HEK293 (cell line): ENCODE measurements at regions not wholly inside any gene's neighbourhood (a gene's known extent, or its start where the extent isn't known, plus 50 kb on each side); places are given as distances from the start of the nearest gene placed in this dataset.

Experiments used
- CTCF ChIA-PET: fragments of 350-600 bp; formaldehyde crosslinking; extraction: SDS; loops from one replicate; lab custom pipeline; 2021; ENCODE audit warnings: antibody characterized with exemption; lab: Yijun Ruan, JAX
- POLR2A ChIA-PET: fragments of 300-600 bp; formaldehyde crosslinking; extraction: SDS; loops from one replicate; lab custom pipeline; 2020; ENCODE audit warnings: antibody characterized with exemption, inconsistent platforms; lab: Yijun Ruan, JAX
- H3K27ac ChIP-seq: fragments of 200-500 bp; sonication (Bioruptor generic); 2 replicates; pipeline ENCODE4 v1.5.1; 2014; ENCODE audit warnings: low read depth, low read length, control low read depth, inconsistent platforms; ENCODE audit errors: extremely low read depth
- H3K36me3 ChIP-seq, 2 experiments: fragments of 200-500 bp in 1 of 2; sonication (Bioruptor generic) in 1 of 2; 1 replicate in 1 of 2; 2 replicates in 1 of 2; pipeline ENCODE4 v1.5.1; 2014 to 2017; ENCODE audit warnings: inconsistent platforms in 2 of 2, low read length in 2 of 2; ENCODE audit not compliant: control insufficient read depth in 2 of 2, insufficient read depth in 1 of 2
- H3K4me1 ChIP-seq: fragments of 200-500 bp; sonication (Bioruptor generic); 2 replicates; pipeline ENCODE4 v1.5.1; 2014; ENCODE audit warnings: mild to moderate bottlenecking, low read length, inconsistent platforms; ENCODE audit not compliant: control insufficient read depth, insufficient read depth
- H3K4me3 ChIP-seq: 2 replicates; pipeline ENCODE4 v1.5.1; 2011; ENCODE audit warnings: low read depth, mild to moderate bottlenecking, control low read depth, low read length, moderate library complexity
- H3K9me3 ChIP-seq: fragments of 200-500 bp; sonication (Bioruptor generic); 2 replicates; pipeline ENCODE4 v1.5.1; 2014; ENCODE audit warnings: low read depth, low read length, inconsistent platforms; ENCODE audit not compliant: control insufficient read depth, insufficient read depth
- SP7 ChIP-seq: fragments of 450-650 bp; formaldehyde crosslinking; IDR thresholded peaks from 2 replicates; pipeline ENCODE4 v1.5.1; 2016; ENCODE audit warnings: missing biosample characterization, missing genetic modification characterization
- YY2 ChIP-seq: fragments of 450-650 bp; formaldehyde crosslinking; IDR thresholded peaks from 2 replicates; pipeline ENCODE4 v1.5.1; 2016; ENCODE audit warnings: missing biosample characterization, missing genetic modification characterization
- ZBTB7A ChIP-seq: fragments of 450-650 bp; formaldehyde crosslinking; IDR thresholded peaks from 2 replicates; pipeline ENCODE4 v1.5.1; 2016; ENCODE audit warnings: low read depth, missing biosample characterization, missing genetic modification characterization
- ZNF133 ChIP-seq: fragments of 450-650 bp; formaldehyde crosslinking; IDR thresholded peaks from 2 replicates; pipeline ENCODE4 v1.5.1; 2016; ENCODE audit warnings: missing biosample characterization, missing genetic modification characterization
- ZNF211 ChIP-seq: fragments of 450-650 bp; formaldehyde crosslinking; IDR thresholded peaks from 2 replicates; pipeline ENCODE4 v1.5.1; 2016; ENCODE audit warnings: low read depth, missing biosample characterization, missing genetic modification characterization
- ZNF366 ChIP-seq: fragments of 450-650 bp; formaldehyde crosslinking; conservative IDR thresholded peaks from 2 replicates; pipeline ENCODE4 v1.5.1; 2016; ENCODE audit warnings: missing biosample characterization, missing genetic modification characterization
- ZNF423 ChIP-seq: fragments of 450-650 bp; formaldehyde crosslinking; IDR thresholded peaks from 2 replicates; pipeline ENCODE4 v1.5.1; 2016; ENCODE audit warnings: missing biosample characterization, missing genetic modification characterization
- ZNF433 ChIP-seq: fragments of 450-650 bp; formaldehyde crosslinking; IDR thresholded peaks from 2 replicates; pipeline ENCODE4 v1.5.1; 2016; ENCODE audit warnings: missing biosample characterization, missing genetic modification characterization, low read depth
- ZNF544 ChIP-seq: fragments of 450-650 bp; formaldehyde crosslinking; IDR thresholded peaks from 2 replicates; pipeline ENCODE4 v1.5.0; 2017; ENCODE audit warnings: missing biosample characterization, missing genetic modification characterization
- ZNF621 ChIP-seq: fragments of 450-650 bp; formaldehyde crosslinking; IDR thresholded peaks from 2 replicates; pipeline ENCODE4 v1.5.1; 2017; ENCODE audit warnings: missing biosample characterization, missing genetic modification characterization
- ZNF664 ChIP-seq: fragments of 450-650 bp; formaldehyde crosslinking; IDR thresholded peaks from 2 replicates; pipeline ENCODE4 v1.5.1; 2016; ENCODE audit warnings: missing biosample characterization, missing genetic modification characterization
- ZNF830 ChIP-seq: fragments of 450-650 bp; IDR thresholded peaks from 2 replicates; pipeline ENCODE4 v1.5.0; 2018; ENCODE audit warnings: missing biosample characterization, missing genetic modification characterization, low read depth, mild to moderate bottlenecking, moderate library complexity
- TF ChIP-seq, protein P1 (sequence below): fragments of 450-650 bp; formaldehyde crosslinking; IDR thresholded peaks from 2 replicates; pipeline ENCODE4 v1.5.1; 2016; ENCODE audit warnings: missing biosample characterization, missing genetic modification characterization
- TF ChIP-seq, protein P2 (sequence below): sonication (generic); formaldehyde crosslinking; IDR thresholded peaks from 2 replicates; pipeline ENCODE4 v1.8.1; 2022; ENCODE audit warnings: mild to moderate bottlenecking, moderate library complexity, missing genetic modification reagents
- TF ChIP-seq, protein P3 (sequence below): fragments of 450-650 bp; formaldehyde crosslinking; IDR thresholded peaks from 2 replicates; pipeline ENCODE4; 2016; ENCODE audit warnings: missing biosample characterization, missing genetic modification characterization
- TF ChIP-seq, protein P4 (sequence below): fragments of 450-650 bp; formaldehyde crosslinking; IDR thresholded peaks from 2 replicates; pipeline ENCODE4 v1.5.1; 2017; ENCODE audit warnings: missing biosample characterization, missing genetic modification characterization
- TF ChIP-seq, protein P5 (sequence below): fragments of 450-650 bp; formaldehyde crosslinking; IDR thresholded peaks from 2 replicates; pipeline ENCODE4 v1.5.1; 2016; ENCODE audit warnings: missing biosample characterization, missing genetic modification characterization

DNA sequence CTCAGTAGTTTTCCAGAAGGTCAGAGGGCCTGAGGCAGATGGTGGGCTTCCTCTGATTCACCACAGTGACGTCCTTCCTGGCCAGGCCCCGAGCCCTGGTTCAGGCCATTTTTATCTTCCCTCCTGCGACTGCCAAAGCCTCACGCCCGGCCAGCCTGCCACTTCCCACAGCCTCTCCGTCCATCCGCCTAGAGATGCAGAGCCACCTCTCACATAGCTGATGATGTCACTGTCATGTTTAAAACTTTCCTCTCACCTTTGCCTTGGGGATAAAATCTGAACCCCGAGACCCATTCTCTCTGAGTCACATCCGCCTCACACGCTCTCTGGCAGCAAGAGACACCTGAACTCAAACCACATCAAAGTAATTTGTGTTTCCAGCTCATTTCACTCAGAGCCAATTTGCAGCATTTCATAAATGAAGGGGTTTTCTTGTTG, 175.3 kb downstream of the QDPR start:
- no peaks in the 10 kb centered on the region for H3K9me3 ChIP-seq
- H3K27ac ChIP-seq, result no peak overlapping the region
- H3K4me3 ChIP-seq, result no peak overlapping the region
- TF ChIP-seq, protein P1, sequence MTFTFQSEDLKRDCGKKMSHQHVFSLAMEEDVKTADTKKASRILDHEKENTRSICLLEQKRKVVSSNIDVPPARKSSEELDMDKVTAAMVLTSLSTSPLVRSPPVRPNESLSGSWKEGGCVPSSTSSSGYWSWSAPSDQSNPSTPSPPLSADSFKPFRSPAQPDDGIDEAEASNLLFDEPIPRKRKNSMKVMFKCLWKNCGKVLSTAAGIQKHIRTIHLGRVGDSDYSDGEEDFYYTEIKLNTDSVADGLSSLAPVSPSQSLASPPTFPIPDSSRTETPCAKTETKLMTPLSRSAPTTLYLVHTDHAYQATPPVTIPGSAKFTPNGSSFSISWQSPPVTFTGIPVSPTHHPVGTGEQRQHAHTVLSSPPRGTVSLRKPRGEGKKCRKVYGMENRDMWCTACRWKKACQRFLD (tag by site-specific recombination), result no peak
- TF ChIP-seq SP7 (tag by site-specific recombination), result peak; percentile 11; the same call in 1 of the 2 replicates
- ChIA-PET CTCF (interaction anchor here (0.6 to 1.0 kb wide), 4 partner anchors 11 to 1047 kb away, joined by 3 to 5 read pairs (median 4); no protein-coding TSS in a partner anchor), POLR2A (no interaction called here)
- no peaks in the 10 kb centered on the region for H3K4me1 ChIP-seq
- no peaks in the 10 kb centered on the region for H3K36me3 ChIP-seq

DNA sequence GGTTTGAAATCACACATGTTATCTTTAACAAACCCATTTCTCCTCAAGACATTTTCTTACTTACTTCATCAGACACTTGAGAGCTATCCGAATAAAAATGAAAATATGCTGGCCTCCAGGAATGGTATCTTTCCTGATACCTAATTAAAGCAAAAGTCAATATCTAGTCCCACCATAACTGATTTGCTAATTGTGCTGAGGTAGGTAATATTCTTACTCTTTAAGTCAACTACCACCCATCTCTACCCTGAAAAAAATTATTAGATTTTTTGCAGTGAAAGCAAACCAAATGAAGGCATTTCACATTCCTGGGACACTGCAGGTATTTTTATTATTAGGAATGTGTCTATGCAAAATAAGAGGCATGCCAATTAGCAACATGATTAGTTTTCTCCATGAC, 175.8 kb downstream of the QDPR start:
- Histone ChIP-seq H3K4me3 (no peak overlapping the region), H3K9me3 (no peaks in the 10 kb centered on the region), H3K36me3 (no peaks in the 10 kb centered on the region), H3K27ac (no peak overlapping the region), H3K4me1 (no peaks in the 10 kb centered on the region)
- ChIA-PET POLR2A (no interaction called here), CTCF (interaction anchor here (0.5 to 1.4 kb wide), 4 partner anchors 11 to 1270 kb away, joined by 3 read pairs; no protein-coding TSS in a partner anchor)
- no peak for TF ChIP-seq ZNF423 (tag by site-specific recombination)
- TF ChIP-seq ZBTB7A (tag by site-specific recombination), result no peak
- no peak for TF ChIP-seq ZNF830 (tag by site-specific recombination)
- TF ChIP-seq SP7 (tag by site-specific recombination), result no peak
- TF ChIP-seq ZNF366, result no peak
- TF ChIP-seq, protein P2, sequence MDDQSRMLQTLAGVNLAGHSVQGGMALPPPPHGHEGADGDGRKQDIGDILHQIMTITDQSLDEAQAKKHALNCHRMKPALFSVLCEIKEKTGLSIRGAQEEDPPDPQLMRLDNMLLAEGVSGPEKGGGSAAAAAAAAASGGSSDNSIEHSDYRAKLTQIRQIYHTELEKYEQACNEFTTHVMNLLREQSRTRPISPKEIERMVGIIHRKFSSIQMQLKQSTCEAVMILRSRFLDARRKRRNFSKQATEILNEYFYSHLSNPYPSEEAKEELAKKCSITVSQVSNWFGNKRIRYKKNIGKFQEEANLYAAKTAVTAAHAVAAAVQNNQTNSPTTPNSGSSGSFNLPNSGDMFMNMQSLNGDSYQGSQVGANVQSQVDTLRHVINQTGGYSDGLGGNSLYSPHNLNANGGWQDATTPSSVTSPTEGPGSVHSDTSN (CRISPR knock-in tag), result no peak

DNA sequence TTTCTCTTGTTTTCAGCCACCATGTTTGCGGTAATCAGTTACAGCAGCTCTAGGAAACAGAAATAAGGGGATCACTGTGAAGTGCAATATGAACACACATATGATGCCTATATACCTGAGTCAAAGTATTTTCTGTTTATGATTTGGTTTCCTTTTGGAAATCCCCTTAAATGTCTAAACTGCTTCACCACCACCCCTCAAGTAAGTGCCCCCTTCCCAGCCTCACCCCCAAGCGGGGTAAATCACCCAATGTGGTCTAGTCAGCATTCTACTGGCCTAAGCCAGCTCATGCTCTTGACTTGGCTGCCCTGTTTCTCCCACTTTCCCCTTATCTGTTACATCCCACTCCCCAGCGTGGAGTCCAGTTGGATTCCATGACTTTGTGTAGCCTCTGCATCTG, 176.5 kb downstream of the QDPR start:
- ChIA-PET POLR2A (no interaction called here), CTCF (interaction anchor here (0.5 to 1.4 kb wide), 3 partner anchors 12 to 1269 kb away, joined by 3 read pairs; no protein-coding TSS in a partner anchor)
- Histone ChIP-seq H3K36me3 (no peaks in the 10 kb centered on the region), H3K9me3 (no peaks in the 10 kb centered on the region), H3K27ac (no peak overlapping the region), H3K4me1 (no peaks in the 10 kb centered on the region), H3K4me3 (no peak overlapping the region)
- TF ChIP-seq ZNF433, result no peak
- TF ChIP-seq, protein P3, sequence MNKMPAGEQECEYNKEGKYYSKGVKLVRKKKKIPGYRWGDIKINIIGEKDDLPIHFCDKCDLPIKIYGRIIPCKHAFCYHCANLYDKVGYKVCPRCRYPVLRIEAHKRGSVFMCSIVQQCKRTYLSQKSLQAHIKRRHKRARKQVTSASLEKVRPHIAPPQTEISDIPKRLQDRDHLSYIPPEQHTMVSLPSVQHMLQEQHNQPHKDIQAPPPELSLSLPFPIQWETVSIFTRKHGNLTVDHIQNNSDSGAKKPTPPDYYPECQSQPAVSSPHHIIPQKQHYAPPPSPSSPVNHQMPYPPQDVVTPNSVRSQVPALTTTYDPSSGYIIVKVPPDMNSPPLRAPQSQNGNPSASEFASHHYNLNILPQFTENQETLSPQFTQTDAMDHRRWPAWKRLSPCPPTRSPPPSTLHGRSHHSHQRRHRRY (tag by site-specific recombination), result no peak
- TF ChIP-seq, protein P4, sequence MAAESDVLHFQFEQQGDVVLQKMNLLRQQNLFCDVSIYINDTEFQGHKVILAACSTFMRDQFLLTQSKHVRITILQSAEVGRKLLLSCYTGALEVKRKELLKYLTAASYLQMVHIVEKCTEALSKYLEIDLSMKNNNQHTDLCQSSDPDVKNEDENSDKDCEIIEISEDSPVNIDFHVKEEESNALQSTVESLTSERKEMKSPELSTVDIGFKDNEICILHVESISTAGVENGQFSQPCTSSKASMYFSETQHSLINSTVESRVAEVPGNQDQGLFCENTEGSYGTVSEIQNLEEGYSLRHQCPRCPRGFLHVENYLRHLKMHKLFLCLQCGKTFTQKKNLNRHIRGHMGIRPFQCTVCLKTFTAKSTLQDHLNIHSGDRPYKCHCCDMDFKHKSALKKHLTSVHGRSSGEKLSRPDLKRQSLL (tag by site-specific recombination), result no peak
- no peak for TF ChIP-seq ZNF664
- TF ChIP-seq, protein P5, sequence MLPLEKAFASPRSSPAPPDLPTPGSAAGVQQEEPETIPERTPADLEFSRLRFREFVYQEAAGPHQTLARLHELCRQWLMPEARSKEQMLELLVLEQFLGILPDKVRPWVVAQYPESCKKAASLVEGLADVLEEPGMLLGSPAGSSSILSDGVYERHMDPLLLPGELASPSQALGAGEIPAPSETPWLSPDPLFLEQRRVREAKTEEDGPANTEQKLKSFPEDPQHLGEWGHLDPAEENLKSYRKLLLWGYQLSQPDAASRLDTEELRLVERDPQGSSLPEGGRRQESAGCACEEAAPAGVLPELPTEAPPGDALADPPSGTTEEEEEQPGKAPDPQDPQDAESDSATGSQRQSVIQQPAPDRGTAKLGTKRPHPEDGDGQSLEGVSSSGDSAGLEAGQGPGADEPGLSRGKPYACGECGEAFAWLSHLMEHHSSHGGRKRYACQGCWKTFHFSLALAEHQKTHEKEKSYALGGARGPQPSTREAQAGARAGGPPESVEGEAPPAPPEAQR (tag by site-specific recombination), result no peak
- no peak for TF ChIP-seq ZNF133 (tag by site-specific recombination)
- TF ChIP-seq ZNF211 (tag by site-specific recombination), result no peak
- TF ChIP-seq YY2, result no peak
- no peak for TF ChIP-seq ZNF621
- no peak for TF ChIP-seq ZNF544 (tag by site-specific recombination)
